GM12874 (cell line): ENCODE measurements at regions not wholly inside any gene's neighbourhood (a gene's known extent, or its start where the extent isn't known, plus 50 kb on each side); places are given as distances from the start of the nearest gene placed in this dataset.

ENCODE experiments used
- TF ChIP-seq, protein P1 (sequence below): IDR thresholded peaks from 2 replicates; pipeline ENCODE4 v1.5.1; 2011; ENCODE audit warnings: low read depth, mild to moderate bottlenecking, control low read depth, low read length, moderate library complexity; ENCODE audit not compliant: insufficient read depth

DNA sequence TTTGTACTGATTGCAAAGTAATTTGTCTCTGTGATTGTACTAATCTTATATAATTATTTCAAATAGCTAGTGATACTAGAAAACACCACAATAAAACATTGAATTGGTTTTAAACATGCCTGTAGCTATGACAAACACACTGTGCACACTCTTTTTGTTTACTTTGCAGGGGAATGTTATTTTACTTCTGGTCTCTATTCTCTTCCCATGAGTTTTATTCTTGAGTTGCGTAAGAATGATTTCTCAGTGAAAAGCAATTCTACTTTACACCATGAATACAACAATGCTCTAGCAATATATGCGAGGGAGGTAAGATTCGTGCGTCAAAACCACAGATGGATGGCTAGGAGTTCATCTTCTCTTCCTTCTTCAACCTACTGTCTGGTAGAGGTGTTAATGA lies 68.4 kb upstream of the PHACTR1 start:
- TF ChIP-seq, protein P1, sequence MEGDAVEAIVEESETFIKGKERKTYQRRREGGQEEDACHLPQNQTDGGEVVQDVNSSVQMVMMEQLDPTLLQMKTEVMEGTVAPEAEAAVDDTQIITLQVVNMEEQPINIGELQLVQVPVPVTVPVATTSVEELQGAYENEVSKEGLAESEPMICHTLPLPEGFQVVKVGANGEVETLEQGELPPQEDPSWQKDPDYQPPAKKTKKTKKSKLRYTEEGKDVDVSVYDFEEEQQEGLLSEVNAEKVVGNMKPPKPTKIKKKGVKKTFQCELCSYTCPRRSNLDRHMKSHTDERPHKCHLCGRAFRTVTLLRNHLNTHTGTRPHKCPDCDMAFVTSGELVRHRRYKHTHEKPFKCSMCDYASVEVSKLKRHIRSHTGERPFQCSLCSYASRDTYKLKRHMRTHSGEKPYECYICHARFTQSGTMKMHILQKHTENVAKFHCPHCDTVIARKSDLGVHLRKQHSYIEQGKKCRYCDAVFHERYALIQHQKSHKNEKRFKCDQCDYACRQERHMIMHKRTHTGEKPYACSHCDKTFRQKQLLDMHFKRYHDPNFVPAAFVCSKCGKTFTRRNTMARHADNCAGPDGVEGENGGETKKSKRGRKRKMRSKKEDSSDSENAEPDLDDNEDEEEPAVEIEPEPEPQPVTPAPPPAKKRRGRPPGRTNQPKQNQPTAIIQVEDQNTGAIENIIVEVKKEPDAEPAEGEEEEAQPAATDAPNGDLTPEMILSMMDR: no peak

DNA sequence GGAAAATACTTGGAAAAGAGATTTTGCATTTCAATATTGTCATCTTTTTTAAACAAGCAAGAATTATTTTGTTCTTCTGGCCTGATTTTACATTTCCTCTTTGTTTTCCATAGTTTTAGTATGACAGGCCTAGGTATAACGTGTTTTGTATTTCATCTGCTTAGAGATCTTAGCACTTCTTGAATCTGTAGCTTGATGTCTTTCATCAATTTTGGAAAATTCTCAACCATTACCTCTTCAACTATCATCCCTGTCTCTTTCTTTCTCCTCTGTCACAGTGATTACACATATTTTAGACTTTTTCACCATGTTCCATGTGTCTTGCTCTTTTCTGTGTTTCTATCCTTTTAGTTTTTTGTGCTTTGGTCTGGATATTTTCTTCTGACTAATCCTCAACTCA lies 67.2 kb upstream of the PHACTR1 start:
- TF ChIP-seq, protein P1: no peak

- TF ChIP-seq, protein P1: no peak
These were observed 63.1 kb upstream of the PHACTR1 start for GRCh38 chr6:12653486-12653885.

DNA sequence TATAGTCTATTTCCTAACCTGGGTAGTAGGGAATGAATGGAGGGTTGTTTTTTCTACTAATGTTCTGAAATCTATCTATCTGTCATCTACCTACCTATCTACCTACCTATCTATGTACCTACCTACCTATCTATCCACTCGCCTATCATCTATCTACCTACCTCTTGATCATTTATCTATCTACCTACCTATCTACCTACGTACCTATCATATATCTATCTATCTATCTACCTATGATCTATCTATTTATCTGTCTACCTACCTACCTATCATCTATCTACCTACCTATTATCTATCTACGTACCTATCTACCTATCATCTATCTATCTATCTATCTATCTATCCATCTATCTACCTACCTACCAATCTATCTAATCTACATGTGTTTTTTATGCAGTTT lies 62.5 kb upstream of the PHACTR1 start:
- TF ChIP-seq, protein P1: no peak

DNA sequence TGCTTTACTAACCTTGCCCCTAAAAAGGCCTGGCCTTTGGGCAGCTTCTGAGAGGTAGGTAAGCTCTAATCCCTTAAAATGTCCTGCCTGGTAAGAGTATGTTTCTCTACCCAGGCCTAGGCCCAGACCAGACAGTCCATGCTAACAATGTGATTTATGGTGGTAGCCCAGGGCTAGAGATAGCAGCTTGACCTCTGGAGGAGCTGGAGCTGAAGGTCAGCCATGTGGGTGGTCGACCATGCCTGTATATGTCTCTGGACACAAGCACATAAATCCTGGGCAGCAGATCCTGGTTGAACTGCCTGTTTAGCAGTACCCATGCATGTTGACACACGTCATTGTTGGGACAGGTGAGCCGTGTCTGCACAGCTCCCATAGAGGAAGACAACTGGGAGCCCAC lies 62.1 kb upstream of the PHACTR1 start:
- TF ChIP-seq, protein P1: no peak

GRCh38 chr6:12656906-12657305 lies 59.7 kb upstream of the PHACTR1 start:
- TF ChIP-seq, protein P1: no peak

DNA sequence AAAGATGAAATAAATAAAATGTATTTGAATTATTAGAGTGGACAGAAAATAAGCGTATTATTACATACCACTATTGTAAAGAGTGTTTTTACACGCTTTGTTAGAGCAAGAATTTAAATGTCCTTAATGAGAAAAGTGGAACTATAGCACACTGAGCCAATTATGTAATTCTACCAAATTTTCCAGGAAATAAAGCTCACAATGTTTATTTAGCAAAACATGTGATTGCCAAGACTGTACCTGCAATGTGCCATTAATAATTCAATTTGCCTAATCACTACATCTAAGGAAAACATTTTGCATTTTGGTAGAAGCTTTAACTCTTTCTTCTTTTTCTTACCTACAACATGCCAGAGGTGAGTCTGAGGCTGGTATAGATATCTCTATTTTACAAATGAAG lies 58.7 kb upstream of the PHACTR1 start:
- TF ChIP-seq, protein P1: no peak
